ENCODE measurements at regions not wholly inside any gene's neighbourhood (a gene's known extent, or its start where the extent isn't known, plus 50 kb on each side); places are given as distances from the start of the nearest gene placed in this dataset.

- TF ChIP-seq, protein P1, sequence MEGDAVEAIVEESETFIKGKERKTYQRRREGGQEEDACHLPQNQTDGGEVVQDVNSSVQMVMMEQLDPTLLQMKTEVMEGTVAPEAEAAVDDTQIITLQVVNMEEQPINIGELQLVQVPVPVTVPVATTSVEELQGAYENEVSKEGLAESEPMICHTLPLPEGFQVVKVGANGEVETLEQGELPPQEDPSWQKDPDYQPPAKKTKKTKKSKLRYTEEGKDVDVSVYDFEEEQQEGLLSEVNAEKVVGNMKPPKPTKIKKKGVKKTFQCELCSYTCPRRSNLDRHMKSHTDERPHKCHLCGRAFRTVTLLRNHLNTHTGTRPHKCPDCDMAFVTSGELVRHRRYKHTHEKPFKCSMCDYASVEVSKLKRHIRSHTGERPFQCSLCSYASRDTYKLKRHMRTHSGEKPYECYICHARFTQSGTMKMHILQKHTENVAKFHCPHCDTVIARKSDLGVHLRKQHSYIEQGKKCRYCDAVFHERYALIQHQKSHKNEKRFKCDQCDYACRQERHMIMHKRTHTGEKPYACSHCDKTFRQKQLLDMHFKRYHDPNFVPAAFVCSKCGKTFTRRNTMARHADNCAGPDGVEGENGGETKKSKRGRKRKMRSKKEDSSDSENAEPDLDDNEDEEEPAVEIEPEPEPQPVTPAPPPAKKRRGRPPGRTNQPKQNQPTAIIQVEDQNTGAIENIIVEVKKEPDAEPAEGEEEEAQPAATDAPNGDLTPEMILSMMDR (IDR thresholded peaks at IDR 0.05; ENCODE audit: insufficient read depth, low read depth, low read length): no peak
- TF ChIP-seq EZH2 (IDR thresholded peaks at IDR 0.05; ENCODE audit: insufficient read depth, low read length): no peak
Measured at GRCh38 chr2:221216636-221217035, 355.5 kb downstream of the EPHA4 start.
